Testis (tissue), 2 donors: ENCODE measurements at regions not wholly inside any gene's neighbourhood (a gene's known extent, or its start where the extent isn't known, plus 50 kb on each side); places are given as distances from the start of the nearest gene placed in this dataset.

Experiments
- CTCF ChIP-seq, 3 experiments: fragments of 450-650 bp in 2 of 3; fragments of 200-600 bp in 1 of 3; sonication (generic) in 1 of 3; IDR thresholded peaks; one replicate each; pipeline ENCODE4 v1.5.1; 2016 to 2019; ENCODE audit warnings: antibody characterized with exemption in 3 of 3, mild to moderate bottlenecking in 2 of 3, moderate library complexity in 1 of 3
- POLR2A ChIP-seq: fragments of 450-650 bp; IDR thresholded peaks from one replicate; pipeline ENCODE4 v1.6.1; 2017; ENCODE audit warnings: antibody characterized with exemption, mild to moderate bottlenecking, moderate library complexity

- TF ChIP-seq POLR2A = no peak
- no peak for TF ChIP-seq CTCF (IDR thresholded peaks at IDR 0.05)
Observed at GRCh38 chr6:28586324-28586723, 60.6 kb downstream of the GPX5 start.
